Upper lobe of right lung (tissue), 1 donor: ENCODE measurements at regions not wholly inside any gene's neighbourhood (a gene's known extent, or its start where the extent isn't known, plus 50 kb on each side); places are given as distances from the start of the nearest gene placed in this dataset.

Experiments
- ATAC-seq: fragments of 200-7000 bp; cut with Tn5 transposase; one replicate; pipeline ENCODE4 v1.9.1; 2020; ENCODE audit warnings: mild to moderate bottlenecking, moderate library complexity
- DNase-seq: peaks from one replicate; pipeline ENCODE4 v3.0.0-alpha.2; 2020
- H3K27ac ChIP-seq: fragments of 200-600 bp; one replicate; pipeline ENCODE4 v1.8.0; 2022
- H3K27me3 ChIP-seq: fragments of 200-600 bp; one replicate; pipeline ENCODE4 v1.8.0; 2022; ENCODE audit warnings: mild to moderate bottlenecking
- H3K36me3 ChIP-seq: fragments of 200-600 bp; one replicate; pipeline ENCODE4 v1.8.0; 2022
- H3K4me1 ChIP-seq: fragments of 200-600 bp; one replicate; pipeline ENCODE4 v1.8.0; 2022
- H3K4me3 ChIP-seq: fragments of 200-600 bp; one replicate; pipeline ENCODE4 v1.8.0; 2022; ENCODE audit warnings: mild to moderate bottlenecking
- H3K9me3 ChIP-seq: fragments of 200-600 bp; one replicate; pipeline ENCODE4 v1.8.0; 2022
- intact Hi-C: fragments of 100-400 bp; cut with DNase I; formaldehyde crosslinking; loops from one replicate; pipeline ENCODE4 v1.11.0; 2022
- TF ChIP-seq, protein P1 (sequence below): fragments of 200-600 bp; IDR thresholded peaks from one replicate; pipeline ENCODE4 v1.8.0; 2022; ENCODE audit warnings: antibody characterized with exemption
- donor health status: DM: no; HTN: yes; CAD: no; lungs with severe emphysema.

GRCh38 chr6:105797286-105797979 is 288.7 kb upstream of the PRDM1 start:
- intact Hi-C loops, result no loop called here
- no peak for DNase-seq
- no peak for ATAC-seq
- H3K4me1 ChIP-seq, result peaks cover 18% of the 10 kb centered on the region
- H3K27ac ChIP-seq, result no peak overlapping the region
- no peak overlapping the region for H3K4me3 ChIP-seq
- TF ChIP-seq, protein P1, sequence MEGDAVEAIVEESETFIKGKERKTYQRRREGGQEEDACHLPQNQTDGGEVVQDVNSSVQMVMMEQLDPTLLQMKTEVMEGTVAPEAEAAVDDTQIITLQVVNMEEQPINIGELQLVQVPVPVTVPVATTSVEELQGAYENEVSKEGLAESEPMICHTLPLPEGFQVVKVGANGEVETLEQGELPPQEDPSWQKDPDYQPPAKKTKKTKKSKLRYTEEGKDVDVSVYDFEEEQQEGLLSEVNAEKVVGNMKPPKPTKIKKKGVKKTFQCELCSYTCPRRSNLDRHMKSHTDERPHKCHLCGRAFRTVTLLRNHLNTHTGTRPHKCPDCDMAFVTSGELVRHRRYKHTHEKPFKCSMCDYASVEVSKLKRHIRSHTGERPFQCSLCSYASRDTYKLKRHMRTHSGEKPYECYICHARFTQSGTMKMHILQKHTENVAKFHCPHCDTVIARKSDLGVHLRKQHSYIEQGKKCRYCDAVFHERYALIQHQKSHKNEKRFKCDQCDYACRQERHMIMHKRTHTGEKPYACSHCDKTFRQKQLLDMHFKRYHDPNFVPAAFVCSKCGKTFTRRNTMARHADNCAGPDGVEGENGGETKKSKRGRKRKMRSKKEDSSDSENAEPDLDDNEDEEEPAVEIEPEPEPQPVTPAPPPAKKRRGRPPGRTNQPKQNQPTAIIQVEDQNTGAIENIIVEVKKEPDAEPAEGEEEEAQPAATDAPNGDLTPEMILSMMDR, result no peak
- no peaks in the 10 kb centered on the region for H3K9me3 ChIP-seq
- H3K36me3 ChIP-seq, result no peaks in the 10 kb centered on the region
- H3K27me3 ChIP-seq, result no peaks in the 10 kb centered on the region

DNA sequence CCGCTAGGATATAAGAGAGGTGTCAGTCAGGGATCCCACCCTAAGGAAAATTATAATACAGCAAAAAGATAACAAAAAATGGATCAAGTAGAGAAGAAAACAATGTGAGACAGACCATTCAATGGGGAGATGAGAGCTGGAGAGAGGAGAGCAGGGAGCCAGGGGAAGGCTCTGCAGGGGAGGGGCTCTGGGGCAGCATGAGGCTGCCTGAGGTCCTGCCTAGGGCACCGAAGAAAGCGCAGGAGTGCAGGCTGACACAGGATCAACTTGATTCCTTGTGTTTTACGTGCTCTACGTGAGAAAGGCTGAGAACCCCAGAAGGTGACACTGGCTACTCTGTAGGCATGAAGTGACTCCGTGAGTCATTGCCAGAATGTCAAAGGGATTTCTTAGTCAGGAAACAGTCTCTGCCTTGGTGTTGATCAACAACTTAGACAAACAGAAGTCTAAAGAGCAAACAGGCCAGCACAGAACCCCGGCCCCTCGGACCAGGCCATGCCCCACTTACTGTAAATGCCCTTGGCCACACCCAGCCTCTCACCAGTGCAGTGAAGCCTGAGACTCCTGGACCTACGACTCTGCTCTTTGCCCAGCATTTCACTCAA is 290.1 kb upstream of the PRDM1 start:
- no peak for DNase-seq
- intact Hi-C loops, result no loop called here
- Histone ChIP-seq H3K9me3 (no peaks in the 10 kb centered on the region), H3K36me3 (no peaks in the 10 kb centered on the region), H3K4me1 (peaks cover 18% of the 10 kb centered on the region), H3K27me3 (no peaks in the 10 kb centered on the region), H3K4me3 (no peak overlapping the region), H3K27ac (no peak overlapping the region)
- TF ChIP-seq, protein P1, result no peak
- no peak for ATAC-seq

- DNase-seq (no peak), ATAC-seq (no peak)
- H3K27ac ChIP-seq, result no peak overlapping the region
- TF ChIP-seq, protein P1, result no peak
- H3K9me3 ChIP-seq, result no peaks in the 10 kb centered on the region
- peaks cover 18% of the 10 kb centered on the region for H3K4me1 ChIP-seq
- intact Hi-C loops, result no loop called here
- no peak overlapping the region for H3K4me3 ChIP-seq
- H3K36me3 ChIP-seq, result no peaks in the 10 kb centered on the region
- no peaks in the 10 kb centered on the region for H3K27me3 ChIP-seq
Measured at GRCh38 chr6:105795366-105795765, 290.8 kb upstream of the PRDM1 start.

GRCh38 chr6:105794870-105795269 is 291.3 kb upstream of the PRDM1 start:
- Histone ChIP-seq H3K4me3 (no peak overlapping the region), H3K4me1 (peaks cover 18% of the 10 kb centered on the region), H3K27ac (no peak overlapping the region), H3K9me3 (no peaks in the 10 kb centered on the region), H3K27me3 (no peaks in the 10 kb centered on the region), H3K36me3 (no peaks in the 10 kb centered on the region)
- DNase-seq, result no peak
- intact Hi-C loops, result no loop called here
- TF ChIP-seq, protein P1, result no peak
- no peak for ATAC-seq

DNA sequence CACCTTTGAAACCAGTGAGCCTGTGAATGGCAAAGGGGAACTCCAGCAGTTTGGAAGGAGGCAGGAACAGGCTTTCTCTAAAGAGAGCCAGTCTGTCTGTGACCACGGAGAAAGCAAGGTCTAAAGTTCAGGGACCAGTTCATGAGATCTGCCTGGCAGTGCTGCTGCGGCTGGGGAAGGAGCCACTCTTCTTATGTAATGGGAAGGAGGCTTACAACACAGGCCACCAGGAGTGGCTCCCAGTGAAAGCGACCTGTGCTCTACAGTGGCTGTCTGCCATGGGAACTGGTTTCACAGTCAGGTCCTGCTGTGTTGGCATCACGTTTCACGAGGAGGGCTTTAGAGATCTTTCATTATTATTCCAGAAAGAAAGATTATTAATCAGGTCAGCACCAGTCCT is 291.9 kb upstream of the PRDM1 start:
- Histone ChIP-seq H3K9me3 (no peaks in the 10 kb centered on the region), H3K4me3 (no peak overlapping the region), H3K4me1 (peaks cover 18% of the 10 kb centered on the region), H3K36me3 (no peaks in the 10 kb centered on the region), H3K27ac (no peak overlapping the region), H3K27me3 (no peaks in the 10 kb centered on the region)
- DNase-seq, result peak; percentile 80
- intact Hi-C loops, result no loop called here
- TF ChIP-seq, protein P1, result no peak
- ATAC-seq, result peak; percentile 89
